Bronchial epithelial cell (primary cell): ENCODE measurements at regions not wholly inside any gene's neighbourhood (a gene's known extent, or its start where the extent isn't known, plus 50 kb on each side); places are given as distances from the start of the nearest gene placed in this dataset.
A peak's percentile ranks its signal among the peaks of the same experiment; 100 is the strongest.

Experiments used
- DNase-seq: peaks from one replicate; pipeline ENCODE4 v3.0.0-alpha.2; 2010; ENCODE audit warnings: low read depth
- FAIRE-seq: peaks from 2 replicates; lab custom pipeline; 2011; peaks lifted over from hg19 to GRCh38; lab: Jason Lieb, UNC
- H3K27me3 ChIP-seq: 2 replicates; pipeline ENCODE4 v1.5.1; 2011; ENCODE audit warnings: low read length; ENCODE audit not compliant: control insufficient read depth, insufficient read depth
- H3K36me3 ChIP-seq: 2 replicates; pipeline ENCODE4 v1.5.1; 2011; ENCODE audit warnings: low read length; ENCODE audit not compliant: control insufficient read depth, insufficient read depth
- H3K4me3 ChIP-seq: 2 replicates; pipeline ENCODE4 v1.5.1; 2011; ENCODE audit warnings: mild to moderate bottlenecking, low read depth, low read length, control low read depth
- TF ChIP-seq, protein P1 (sequence below): IDR thresholded peaks from 2 replicates; pipeline ENCODE4 v1.5.1; 2011; ENCODE audit warnings: mild to moderate bottlenecking, moderate library complexity, low read length, control low read depth, inconsistent platforms; ENCODE audit not compliant: insufficient read depth, severe bottlenecking

- peaks cover 21% of the 10 kb centered on the region for H3K27me3 ChIP-seq
- no peak overlapping the region for H3K4me3 ChIP-seq
- no peaks in the 10 kb centered on the region for H3K36me3 ChIP-seq
- TF ChIP-seq, protein P1, sequence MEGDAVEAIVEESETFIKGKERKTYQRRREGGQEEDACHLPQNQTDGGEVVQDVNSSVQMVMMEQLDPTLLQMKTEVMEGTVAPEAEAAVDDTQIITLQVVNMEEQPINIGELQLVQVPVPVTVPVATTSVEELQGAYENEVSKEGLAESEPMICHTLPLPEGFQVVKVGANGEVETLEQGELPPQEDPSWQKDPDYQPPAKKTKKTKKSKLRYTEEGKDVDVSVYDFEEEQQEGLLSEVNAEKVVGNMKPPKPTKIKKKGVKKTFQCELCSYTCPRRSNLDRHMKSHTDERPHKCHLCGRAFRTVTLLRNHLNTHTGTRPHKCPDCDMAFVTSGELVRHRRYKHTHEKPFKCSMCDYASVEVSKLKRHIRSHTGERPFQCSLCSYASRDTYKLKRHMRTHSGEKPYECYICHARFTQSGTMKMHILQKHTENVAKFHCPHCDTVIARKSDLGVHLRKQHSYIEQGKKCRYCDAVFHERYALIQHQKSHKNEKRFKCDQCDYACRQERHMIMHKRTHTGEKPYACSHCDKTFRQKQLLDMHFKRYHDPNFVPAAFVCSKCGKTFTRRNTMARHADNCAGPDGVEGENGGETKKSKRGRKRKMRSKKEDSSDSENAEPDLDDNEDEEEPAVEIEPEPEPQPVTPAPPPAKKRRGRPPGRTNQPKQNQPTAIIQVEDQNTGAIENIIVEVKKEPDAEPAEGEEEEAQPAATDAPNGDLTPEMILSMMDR: no peak
- no peak for FAIRE-seq
- DNase-seq: no peak
These were observed 72.5 kb downstream of the FOXD2 start for GRCh38 chr1:47510282-47510811.

DNA sequence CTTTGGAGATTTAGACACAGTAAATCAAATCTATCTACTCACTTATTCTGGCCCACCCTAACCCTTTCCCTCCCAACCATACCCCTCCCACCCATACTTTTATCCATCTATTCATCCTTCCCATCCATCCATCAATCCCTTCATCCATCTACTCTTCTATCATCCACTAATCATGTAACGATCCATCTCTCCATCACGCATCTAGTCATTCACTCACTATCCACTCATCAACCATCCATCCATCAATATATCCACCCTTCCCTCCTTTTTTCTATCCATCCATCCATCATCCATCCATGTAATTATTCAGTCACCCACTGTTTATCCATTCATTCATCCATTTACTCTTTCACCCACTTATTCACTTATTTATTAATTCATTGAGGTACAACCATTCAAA lies 74.0 kb downstream of the FOXD2 start:
- FAIRE-seq (no peak), DNase-seq (no peak)
- TF ChIP-seq, protein P1: no peak
- H3K27me3 ChIP-seq: peaks cover 21% of the 10 kb centered on the region
- no peaks in the 10 kb centered on the region for H3K36me3 ChIP-seq
- H3K4me3 ChIP-seq: no peak overlapping the region

DNA sequence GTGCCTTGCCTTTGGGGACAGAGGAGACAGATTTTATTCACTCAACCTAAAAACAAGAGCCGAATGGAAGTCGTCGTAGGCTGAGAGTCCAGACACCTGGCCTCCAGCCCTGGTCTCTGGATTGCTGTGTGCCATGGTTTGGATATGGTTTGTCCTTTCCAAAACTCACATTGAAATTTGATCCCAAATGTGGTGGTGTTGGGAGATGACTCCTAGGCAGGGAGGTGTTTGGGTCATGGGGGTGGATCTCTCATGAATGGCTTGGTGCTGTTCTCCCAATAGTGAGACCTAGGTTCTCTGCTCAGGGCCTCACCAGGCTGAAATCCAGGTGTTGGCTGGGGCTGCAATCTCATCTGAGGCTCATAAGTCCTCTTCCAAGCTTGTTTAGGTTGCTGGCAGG lies 75.5 kb downstream of the FOXD2 start:
- FAIRE-seq (no peak), DNase-seq (no peak)
- TF ChIP-seq, protein P1: no peak
- no peaks in the 10 kb centered on the region for H3K36me3 ChIP-seq
- peaks cover 13% of the 10 kb centered on the region for H3K27me3 ChIP-seq
- no peak overlapping the region for H3K4me3 ChIP-seq

DNA sequence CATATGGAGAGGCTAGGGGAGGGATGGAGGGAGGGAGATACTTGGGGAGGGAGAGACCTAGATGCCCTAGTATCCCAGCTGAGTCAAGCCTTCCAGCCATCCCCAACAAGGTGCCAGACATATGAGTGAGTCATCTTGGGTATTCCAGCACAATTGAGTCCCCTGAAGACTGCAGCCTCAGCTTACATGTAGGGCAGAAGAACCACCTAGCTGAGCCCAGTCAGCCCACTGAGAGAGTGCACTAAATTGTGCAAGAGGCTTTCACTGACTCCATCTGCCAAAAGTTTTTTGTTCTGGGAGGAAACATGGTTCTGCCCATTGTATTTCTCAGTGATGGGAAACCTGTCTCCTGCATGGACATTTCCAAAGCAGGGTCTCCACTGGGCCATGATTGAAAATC lies 76.4 kb downstream of the FOXD2 start:
- no peak for DNase-seq
- H3K27me3 ChIP-seq: peaks cover 4% of the 10 kb centered on the region
- FAIRE-seq: no peak
- no peak overlapping the region for H3K4me3 ChIP-seq
- no peaks in the 10 kb centered on the region for H3K36me3 ChIP-seq
- TF ChIP-seq, protein P1: no peak

GRCh38 chr1:47515164-47515789 lies 77.4 kb downstream of the FOXD2 start:
- Histone ChIP-seq H3K36me3 (no peaks in the 10 kb centered on the region), H3K4me3 (no peak overlapping the region), H3K27me3 (peaks cover 4% of the 10 kb centered on the region)
- no peak for DNase-seq
- peak; percentile 32 for FAIRE-seq
- TF ChIP-seq, protein P1: no peak

- H3K4me3 ChIP-seq: no peak overlapping the region
- no peak for DNase-seq
- H3K27me3 ChIP-seq: peaks cover 4% of the 10 kb centered on the region
- H3K36me3 ChIP-seq: no peaks in the 10 kb centered on the region
- TF ChIP-seq, protein P1: no peak
- no peak for FAIRE-seq
These were observed 80.1 kb downstream of the FOXD2 start for GRCh38 chr1:47517946-47518345.
